HL-60 (cell line): ENCODE measurements at regions not wholly inside any gene's neighbourhood (a gene's known extent, or its start where the extent isn't known, plus 50 kb on each side); places are given as distances from the start of the nearest gene placed in this dataset.

Experiments used
- DNase-seq, 2 experiments: peaks; one replicate each; pipeline ENCODE4 v3.0.0-alpha.2; 2010 to 2020; ENCODE audit warnings: low read depth in 1 of 2, low spot score in 1 of 2
- H3K27ac ChIP-seq: fragments of 250-450 bp; sonication (Bioruptor Pico); replicated peaks from 2 replicates; pipeline ENCODE4 v1.5.1; 2020; ENCODE audit warnings: mild to moderate bottlenecking, moderate library complexity
- H3K27me3 ChIP-seq: fragments of 250-450 bp; sonication (Bioruptor Pico); 2 replicates; pipeline ENCODE4 v1.5.1; 2021; ENCODE audit warnings: mild to moderate bottlenecking, moderate library complexity; ENCODE audit not compliant: insufficient read depth, poor library complexity, severe bottlenecking
- H3K4me3 ChIP-seq: replicated peaks from 2 replicates; pipeline ENCODE4 v1.5.1; 2011; ENCODE audit warnings: mild to moderate bottlenecking, control low read depth, low read length; ENCODE audit not compliant: insufficient read depth
- CTCF ChIP-seq: IDR thresholded peaks from one replicate; pipeline ENCODE4 v1.5.1; 2011; ENCODE audit warnings: low read length, control low read depth, inconsistent platforms; ENCODE audit not compliant: insufficient read depth
- GABPA ChIP-seq: IDR thresholded peaks from 2 replicates; pipeline ENCODE4 v1.6.1; 2012; ENCODE audit warnings: low read depth
- POLR2AphosphoS5 ChIP-seq: IDR thresholded peaks from 2 replicates; pipeline ENCODE4 v1.6.1; 2012; ENCODE audit warnings: low read depth
- SPI1 ChIP-seq: IDR thresholded peaks from 2 replicates; pipeline ENCODE4 v1.6.1; 2012; ENCODE audit warnings: low read depth, mild to moderate bottlenecking, borderline replicate concordance
- TF ChIP-seq, protein P1 (sequence below): IDR thresholded peaks from 2 replicates; pipeline ENCODE4 v1.6.1; 2012; ENCODE audit warnings: low read depth; ENCODE audit not compliant: insufficient replicate concordance

DNA sequence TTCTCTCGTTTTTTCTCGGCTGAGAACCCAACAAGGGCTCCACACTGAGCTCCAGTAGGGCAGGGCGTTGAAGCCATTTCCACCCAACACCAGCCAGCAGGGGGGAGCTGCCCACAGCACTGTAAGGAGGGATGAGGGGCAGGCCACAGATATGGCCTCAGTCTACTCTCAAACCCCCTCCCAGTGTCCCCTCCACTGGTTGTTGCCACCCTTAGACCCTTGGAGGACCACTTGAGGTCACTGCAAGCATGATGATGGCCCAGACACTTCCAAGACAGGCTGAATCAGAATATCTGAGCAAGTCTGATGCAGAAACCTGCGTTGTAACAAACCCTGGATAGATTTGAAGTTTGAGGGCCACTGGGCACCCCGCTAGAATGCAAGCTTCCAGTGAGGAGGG lies 217.0 kb upstream of the CST7 start:
- DNase-seq, result no peak
- TF ChIP-seq CTCF (no peak), POLR2AphosphoS5 (no peak), GABPA (no peak)
- TF ChIP-seq, protein P1, sequence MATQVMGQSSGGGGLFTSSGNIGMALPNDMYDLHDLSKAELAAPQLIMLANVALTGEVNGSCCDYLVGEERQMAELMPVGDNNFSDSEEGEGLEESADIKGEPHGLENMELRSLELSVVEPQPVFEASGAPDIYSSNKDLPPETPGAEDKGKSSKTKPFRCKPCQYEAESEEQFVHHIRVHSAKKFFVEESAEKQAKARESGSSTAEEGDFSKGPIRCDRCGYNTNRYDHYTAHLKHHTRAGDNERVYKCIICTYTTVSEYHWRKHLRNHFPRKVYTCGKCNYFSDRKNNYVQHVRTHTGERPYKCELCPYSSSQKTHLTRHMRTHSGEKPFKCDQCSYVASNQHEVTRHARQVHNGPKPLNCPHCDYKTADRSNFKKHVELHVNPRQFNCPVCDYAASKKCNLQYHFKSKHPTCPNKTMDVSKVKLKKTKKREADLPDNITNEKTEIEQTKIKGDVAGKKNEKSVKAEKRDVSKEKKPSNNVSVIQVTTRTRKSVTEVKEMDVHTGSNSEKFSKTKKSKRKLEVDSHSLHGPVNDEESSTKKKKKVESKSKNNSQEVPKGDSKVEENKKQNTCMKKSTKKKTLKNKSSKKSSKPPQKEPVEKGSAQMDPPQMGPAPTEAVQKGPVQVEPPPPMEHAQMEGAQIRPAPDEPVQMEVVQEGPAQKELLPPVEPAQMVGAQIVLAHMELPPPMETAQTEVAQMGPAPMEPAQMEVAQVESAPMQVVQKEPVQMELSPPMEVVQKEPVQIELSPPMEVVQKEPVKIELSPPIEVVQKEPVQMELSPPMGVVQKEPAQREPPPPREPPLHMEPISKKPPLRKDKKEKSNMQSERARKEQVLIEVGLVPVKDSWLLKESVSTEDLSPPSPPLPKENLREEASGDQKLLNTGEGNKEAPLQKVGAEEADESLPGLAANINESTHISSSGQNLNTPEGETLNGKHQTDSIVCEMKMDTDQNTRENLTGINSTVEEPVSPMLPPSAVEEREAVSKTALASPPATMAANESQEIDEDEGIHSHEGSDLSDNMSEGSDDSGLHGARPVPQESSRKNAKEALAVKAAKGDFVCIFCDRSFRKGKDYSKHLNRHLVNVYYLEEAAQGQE, result no peak
- no peak overlapping the region for H3K27ac ChIP-seq
- no peak overlapping the region for H3K4me3 ChIP-seq
- H3K27me3 ChIP-seq, result no peaks in the 10 kb centered on the region

DNA sequence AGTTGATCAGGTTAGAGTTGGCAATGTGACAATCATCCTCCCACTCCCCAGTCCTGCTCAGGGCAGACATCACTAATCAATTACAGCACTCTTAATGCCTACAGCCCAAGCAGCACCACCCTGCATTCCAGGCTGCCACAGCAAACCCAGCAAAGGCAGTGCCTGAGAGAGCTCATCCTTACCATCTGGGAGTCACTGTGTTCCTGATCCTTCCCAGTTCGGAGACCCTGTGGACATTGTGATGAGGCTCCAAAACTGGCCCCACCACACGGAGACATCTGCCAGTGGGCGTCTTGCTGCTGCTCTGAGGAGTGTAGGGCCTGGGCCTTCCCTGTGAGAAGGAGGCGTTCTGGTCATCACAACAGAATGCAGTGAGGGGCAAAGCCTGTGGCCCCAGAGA lies 216.5 kb upstream of the CST7 start:
- Histone ChIP-seq H3K27ac (no peak overlapping the region), H3K27me3 (no peaks in the 10 kb centered on the region), H3K4me3 (no peak overlapping the region)
- TF ChIP-seq CTCF (no peak), POLR2AphosphoS5 (no peak), GABPA (no peak), SPI1 (no peak)
- TF ChIP-seq, protein P1, result no peak
- no peak for DNase-seq

DNA sequence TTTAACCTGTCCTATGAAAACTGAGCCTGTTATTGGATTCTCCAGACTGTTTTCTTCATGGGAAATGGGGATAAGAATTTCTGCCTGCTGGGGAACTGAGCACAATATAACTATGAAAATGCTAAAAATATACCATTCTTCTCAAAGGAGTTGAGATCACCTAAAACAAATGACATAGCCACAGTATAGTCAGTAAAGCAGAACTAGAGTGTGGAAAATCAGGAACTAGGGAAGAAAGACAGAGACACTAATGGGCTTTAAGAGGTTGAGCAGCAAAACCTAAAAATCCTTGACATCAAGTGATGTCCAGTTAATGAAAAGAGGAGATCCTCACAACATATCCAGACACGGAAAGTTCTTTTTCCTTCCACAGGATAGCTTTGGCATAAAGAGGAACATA lies 215.7 kb upstream of the CST7 start:
- no peak for DNase-seq
- Histone ChIP-seq H3K27ac (no peak overlapping the region), H3K27me3 (no peaks in the 10 kb centered on the region), H3K4me3 (no peak overlapping the region)
- TF ChIP-seq CTCF, result no peak
- TF ChIP-seq GABPA, result no peak
- TF ChIP-seq POLR2AphosphoS5, result no peak
- TF ChIP-seq, protein P1, result no peak
- TF ChIP-seq SPI1, result no peak
